HG03108 (cell line): ENCODE measurements at regions not wholly inside any gene's neighbourhood (a gene's known extent, or its start where the extent isn't known, plus 50 kb on each side); places are given as distances from the start of the nearest gene placed in this dataset.
"Not testable (repeated sequence)": the region's sequence is repeated elsewhere in the genome, so short reads cannot be mapped to it uniquely, and the experiment has no call there.

Experiments
- ATAC-seq: cut with Tn5 transposase; IDR thresholded peaks from one replicate; pipeline ENCODE4 v1.9.1; 2021; ENCODE audit warnings: moderate library complexity; ENCODE audit not compliant: unreplicated experiment

DNA sequence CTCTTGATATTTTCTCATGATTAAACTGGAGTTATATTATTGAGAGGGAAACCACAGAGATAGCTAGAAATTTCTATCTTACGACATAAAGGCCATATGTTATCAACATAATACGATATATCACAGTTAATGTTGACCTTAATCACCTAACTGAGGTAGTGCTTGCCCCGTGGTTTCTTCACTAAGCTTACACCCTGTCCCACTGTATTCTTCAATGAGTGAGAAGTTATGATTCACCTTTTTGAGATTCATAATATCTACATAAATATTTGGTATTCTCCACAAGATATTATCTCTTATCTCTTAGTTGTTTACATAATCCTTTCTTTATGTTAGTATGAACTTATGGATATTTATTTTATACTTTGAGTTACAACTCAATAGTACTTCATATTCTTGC lies 1714.1 kb downstream of the BRINP3 start:
- no peak for ATAC-seq

GRCh38 chr1:188769181-188769580 lies 1708.5 kb downstream of the BRINP3 start:
- ATAC-seq = no peak

DNA sequence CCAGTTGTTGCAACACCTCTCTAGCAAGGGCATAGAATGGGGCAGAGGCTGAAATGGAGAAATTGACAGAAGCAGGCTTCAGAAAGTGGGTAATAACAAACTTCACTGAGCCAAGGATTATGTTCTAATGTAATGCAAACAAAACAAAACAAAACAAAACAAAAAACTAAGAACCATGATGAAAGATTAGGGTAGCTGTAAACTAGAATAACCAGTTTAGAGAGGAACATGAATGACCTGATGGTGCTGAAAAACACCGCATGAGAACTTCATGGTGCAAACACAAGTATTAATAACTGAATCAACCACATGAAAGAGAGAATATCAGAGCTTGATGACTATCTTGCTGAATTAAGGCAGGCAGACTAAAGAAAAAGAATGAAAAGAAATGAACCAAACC lies 1707.7 kb downstream of the BRINP3 start:
- ATAC-seq = no peak

DNA sequence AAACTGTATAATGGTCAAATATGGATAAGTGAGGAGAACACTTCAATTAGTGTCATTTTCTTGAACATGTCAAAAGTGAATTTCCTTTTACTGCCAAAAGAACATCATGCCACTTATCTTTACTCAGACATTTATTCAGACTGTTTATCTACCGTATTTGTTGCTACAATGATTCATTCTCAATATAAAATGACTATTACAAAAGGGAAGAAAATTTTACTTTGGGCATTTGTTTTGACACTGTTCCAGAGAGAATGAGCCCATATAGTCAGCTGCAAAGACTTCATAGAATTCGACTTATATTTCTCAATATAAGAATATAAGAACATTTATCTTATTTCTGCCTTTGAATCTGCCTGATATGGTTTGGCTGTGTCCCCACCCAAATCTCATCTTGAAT lies 1699.1 kb downstream of the BRINP3 start:
- ATAC-seq = no peak

- no peak for ATAC-seq
Observed at GRCh38 chr1:188782220-188782841, 1695.3 kb downstream of the BRINP3 start.

GRCh38 chr1:188794969-188795368 lies 1682.7 kb downstream of the BRINP3 start:
- ATAC-seq = no peak

GRCh38 chr1:188812153-188812552 lies 1665.5 kb downstream of the BRINP3 start:
- not testable (repeated sequence) for ATAC-seq

DNA sequence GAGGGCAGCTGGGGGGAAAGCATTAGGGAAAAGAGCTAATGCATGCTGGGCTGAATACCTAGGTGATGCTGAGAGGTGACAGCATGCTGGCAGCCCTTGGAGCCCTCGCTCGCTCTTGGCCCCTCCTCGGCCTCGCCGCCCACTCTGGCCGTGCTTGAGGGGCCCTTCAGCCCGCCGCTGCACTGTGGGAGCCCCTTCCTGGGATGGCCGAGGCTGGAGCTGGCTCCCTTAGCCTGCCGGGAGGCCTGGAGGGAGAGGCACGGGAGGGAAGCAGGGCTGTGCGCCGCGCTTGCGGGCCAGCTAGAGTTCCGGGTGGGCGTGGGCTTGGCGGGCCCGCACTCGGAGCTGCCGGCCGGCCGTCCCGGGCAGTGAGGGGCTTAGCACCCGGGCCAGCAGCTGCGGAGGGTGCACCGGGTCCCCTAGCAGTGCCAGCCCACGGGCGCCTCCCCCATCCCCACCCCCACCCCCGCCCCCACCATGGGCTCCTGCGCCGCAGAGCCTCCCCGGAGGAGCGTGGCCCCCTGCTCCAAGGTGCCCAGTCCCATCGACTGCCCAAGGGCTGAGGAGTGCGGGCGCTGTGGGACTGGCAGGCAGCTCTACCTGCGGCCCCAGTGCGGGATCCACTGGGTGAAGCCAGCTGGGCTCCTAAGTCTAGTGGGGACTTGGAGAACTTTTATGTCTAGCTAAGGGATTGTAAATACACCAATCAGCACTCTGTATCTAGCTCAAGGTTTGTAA lies 1664.7 kb downstream of the BRINP3 start:
- ATAC-seq = not testable (repeated sequence)

- ATAC-seq = no peak
Observed at GRCh38 chr1:188817814-188818213, 1659.8 kb downstream of the BRINP3 start.

- no peak for ATAC-seq
Observed at GRCh38 chr1:188822248-188822647, 1655.4 kb downstream of the BRINP3 start.

GRCh38 chr1:188825471-188825870 lies 1652.2 kb downstream of the BRINP3 start:
- no peak for ATAC-seq

- no peak for ATAC-seq
Observed at GRCh38 chr1:188826800-188827199, 1650.9 kb downstream of the BRINP3 start.

GRCh38 chr1:188827400-188827799 lies 1650.3 kb downstream of the BRINP3 start:
- no peak for ATAC-seq

- not testable (repeated sequence) for ATAC-seq
Observed at GRCh38 chr1:188841111-188841696, 1636.5 kb downstream of the BRINP3 start.

DNA sequence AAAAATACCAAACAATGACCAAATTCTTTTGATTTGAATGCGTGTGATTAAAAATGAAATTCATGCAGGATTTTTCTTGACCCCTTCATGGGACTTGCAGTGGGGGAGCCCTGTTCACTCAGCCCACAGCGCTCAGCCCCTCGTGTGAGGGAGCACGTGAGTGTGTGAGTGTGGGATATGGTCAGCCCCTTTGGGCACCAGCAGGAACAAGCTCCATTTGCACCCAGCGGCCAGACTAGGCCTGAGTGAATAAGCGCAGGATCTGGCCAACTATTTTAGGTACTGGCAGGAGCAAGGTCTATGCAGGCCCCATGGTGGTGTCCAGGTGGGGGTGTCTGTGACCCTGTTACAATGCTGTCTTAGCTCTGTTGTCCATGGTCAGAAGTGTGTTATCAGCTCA lies 1631.2 kb downstream of the BRINP3 start:
- ATAC-seq = no peak

DNA sequence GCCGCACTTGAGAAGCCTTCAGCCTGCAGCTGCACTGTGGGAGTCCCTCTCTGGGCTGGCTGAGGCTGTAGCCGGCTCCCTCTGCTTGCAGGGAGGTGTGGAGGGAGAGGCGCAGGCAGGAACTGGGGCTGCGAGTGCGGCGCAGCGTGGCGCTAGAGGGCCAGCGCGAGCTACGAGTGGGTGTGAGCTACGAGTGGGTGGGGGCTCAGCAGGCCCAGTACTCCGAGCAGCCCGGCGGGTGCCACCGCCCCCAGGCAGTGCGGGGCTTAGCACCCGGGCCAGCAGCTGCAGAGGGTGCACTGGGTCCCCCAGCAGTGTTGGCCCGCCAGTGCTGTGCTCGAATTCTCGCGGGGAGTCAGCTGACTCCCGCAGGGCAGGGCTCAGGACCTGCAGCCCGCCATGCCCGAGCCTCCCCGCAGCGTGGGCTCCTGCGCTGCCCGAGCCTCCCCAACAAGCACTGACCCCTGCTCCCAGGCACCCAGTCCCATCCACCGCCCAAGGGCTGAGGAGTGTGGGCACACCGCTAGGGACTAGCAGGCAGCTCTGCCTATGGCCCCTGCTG lies 1620.1 kb downstream of the BRINP3 start:
- no peak for ATAC-seq

GRCh38 chr1:188867614-188868013 lies 1610.0 kb downstream of the BRINP3 start:
- ATAC-seq = no peak

GRCh38 chr1:188871164-188871563 lies 1606.5 kb downstream of the BRINP3 start:
- no peak for ATAC-seq

DNA sequence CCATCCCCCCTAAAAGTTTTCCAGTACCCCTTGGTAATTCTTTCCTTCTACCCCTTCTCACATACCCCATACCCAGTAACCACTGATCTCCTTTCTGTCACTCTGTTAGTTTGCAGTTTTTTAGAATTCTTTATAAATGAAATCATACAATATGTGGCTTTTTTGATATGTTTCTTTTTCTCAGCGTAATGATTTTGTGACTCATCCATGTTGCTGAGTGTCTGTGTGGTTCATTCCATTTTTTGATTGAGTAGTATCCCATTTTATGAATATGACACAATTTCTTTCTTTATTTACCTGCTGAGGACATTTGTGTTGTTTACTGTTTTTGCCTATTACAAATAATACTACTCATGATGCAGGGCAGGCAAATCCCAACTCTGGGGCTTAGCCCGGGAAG lies 1605.3 kb downstream of the BRINP3 start:
- ATAC-seq = no peak

DNA sequence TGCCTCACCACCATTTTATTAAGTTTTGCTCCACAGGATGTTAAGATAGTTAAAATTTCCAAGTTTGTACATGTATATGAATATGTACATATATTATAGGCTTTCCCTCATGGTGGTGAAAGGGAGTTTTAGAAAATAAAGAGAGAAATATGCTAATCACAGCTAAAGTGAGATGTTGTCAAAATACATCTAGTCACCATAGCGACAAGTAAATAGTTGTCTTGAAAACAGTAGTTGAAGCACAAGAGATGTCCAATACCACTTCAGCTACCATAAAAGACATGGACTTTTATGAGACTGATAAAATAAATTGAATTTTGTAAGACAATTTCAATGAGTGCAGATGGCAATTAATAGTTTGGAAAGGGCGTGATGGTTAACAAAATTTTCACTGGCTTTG lies 1600.0 kb downstream of the BRINP3 start:
- no peak for ATAC-seq

DNA sequence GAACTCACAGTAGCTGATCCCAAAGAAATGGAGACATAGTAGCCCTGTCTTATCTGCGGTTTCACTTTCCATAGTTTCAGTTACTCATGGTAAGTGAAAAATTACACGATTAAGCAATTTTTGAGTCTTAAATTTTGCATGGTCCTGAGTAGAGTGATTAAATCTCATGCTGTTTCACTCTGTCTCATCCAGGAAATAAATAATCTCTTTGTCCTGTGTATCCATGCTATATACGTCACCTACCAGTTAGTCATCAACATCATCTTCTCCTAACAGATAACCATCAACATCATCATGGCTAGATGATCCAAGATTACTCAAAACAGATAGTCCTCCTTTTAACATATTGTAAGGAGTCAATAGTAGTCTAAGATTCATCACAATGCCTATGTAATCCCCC lies 1589.3 kb downstream of the BRINP3 start:
- no peak for ATAC-seq

DNA sequence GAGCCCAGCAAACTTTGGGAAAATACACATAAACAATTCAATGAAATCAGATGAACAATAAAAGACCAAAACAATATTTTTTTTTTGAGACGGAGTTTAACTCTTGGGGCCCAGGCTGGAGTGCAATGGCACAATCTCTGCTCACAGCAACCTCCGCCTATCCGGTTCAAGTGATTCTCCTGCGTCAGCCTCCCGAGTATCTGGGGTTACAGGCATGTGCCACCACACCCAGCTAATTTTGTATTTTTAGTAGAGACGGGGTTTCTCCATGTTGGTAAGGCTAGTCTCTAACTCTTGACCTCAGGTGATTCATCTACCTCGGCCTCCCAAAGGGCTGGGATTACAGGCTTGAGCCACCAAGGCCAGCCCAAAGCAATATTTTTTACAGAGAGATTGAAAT lies 1588.5 kb downstream of the BRINP3 start:
- ATAC-seq = no peak
